ENCODE measurements at regions not wholly inside any gene's neighbourhood (a gene's known extent, or its start where the extent isn't known, plus 50 kb on each side); places are given as distances from the start of the nearest gene placed in this dataset.
"Not testable (repeated sequence)": the region's sequence is repeated elsewhere in the genome, so short reads cannot be mapped to it uniquely, and the experiment has no call there.

DNA sequence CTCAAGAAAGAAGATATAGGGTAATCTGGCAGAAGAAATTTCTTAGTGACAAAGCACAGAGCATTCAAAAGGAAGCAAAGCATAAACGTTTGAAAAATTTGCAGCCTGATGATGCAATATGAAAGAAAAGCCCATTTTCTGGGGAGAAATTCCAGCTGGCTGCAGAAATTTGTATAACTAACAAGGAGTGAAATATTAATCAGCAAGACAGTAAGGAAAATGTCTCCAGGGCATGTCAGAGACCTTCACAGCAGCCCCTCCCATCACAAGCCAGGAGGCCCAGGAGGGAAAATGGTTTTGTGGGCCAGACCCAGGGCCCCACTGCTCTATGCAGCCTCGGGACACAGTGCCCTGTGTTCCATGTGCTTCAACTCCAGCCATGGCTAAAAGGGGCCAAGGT is 359.4 kb downstream of the HINT1 start:
- H3K27ac Mint-ChIP-seq = no peak overlapping the region
- H3K4me3 Mint-ChIP-seq = no peak overlapping the region
- H3K27me3 Mint-ChIP-seq = peaks cover 3% of the 10 kb centered on the region
- intact Hi-C loops (cut with micrococcal nuclease) = no loop called here
- peaks cover 4% of the 10 kb centered on the region for H3K9me3 Mint-ChIP-seq
- H3K36me3 Mint-ChIP-seq (ENCODE audit: low read depth) = no peaks in the 10 kb centered on the region
- no peak for DNase-seq
- no peaks in the 10 kb centered on the region for H3K4me1 Mint-ChIP-seq

- no peaks in the 10 kb centered on the region for H3K36me3 Mint-ChIP-seq (ENCODE audit: low read depth)
- peaks cover 3% of the 10 kb centered on the region for H3K27me3 Mint-ChIP-seq
- no peaks in the 10 kb centered on the region for H3K4me1 Mint-ChIP-seq
- H3K9me3 Mint-ChIP-seq = peaks cover 4% of the 10 kb centered on the region
- no peak overlapping the region for H3K4me3 Mint-ChIP-seq
- intact Hi-C loops (cut with micrococcal nuclease) = no loop called here
- H3K27ac Mint-ChIP-seq = no peak overlapping the region
- no peak for DNase-seq
Measured at GRCh38 chr5:130805036-130805435, 360.0 kb downstream of the HINT1 start.

GRCh38 chr5:130801963-130802362 is 363.1 kb downstream of the HINT1 start:
- intact Hi-C loops (cut with micrococcal nuclease) = no loop called here
- Mint-ChIP-seq H3K27ac (no peak overlapping the region), H3K4me1 (no peaks in the 10 kb centered on the region), H3K9me3 (peaks cover 8% of the 10 kb centered on the region), H3K4me3 (no peak overlapping the region), H3K27me3 (peaks cover 3% of the 10 kb centered on the region), H3K36me3 (ENCODE audit: low read depth) (no peaks in the 10 kb centered on the region)
- no peak for DNase-seq

DNA sequence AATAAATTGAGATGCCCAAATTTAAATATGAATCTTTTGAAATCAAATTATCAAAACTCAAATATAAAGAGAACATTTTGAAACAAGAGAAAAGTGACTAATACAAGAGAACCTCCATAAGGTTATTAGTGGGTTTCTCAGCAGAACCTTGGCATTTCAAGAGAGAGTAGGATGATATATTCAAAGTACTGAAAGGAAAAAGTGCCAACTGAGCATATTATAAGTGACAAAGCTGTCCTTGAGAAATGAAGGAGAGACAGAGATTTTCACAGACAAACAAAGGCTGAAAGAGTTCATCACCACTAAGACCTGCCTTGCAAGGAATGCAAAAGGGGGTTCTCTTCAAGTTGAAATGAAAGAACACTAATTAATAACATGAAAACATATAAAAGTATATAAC is 366.0 kb downstream of the HINT1 start:
- Mint-ChIP-seq H3K4me3 (no peak overlapping the region), H3K27me3 (peaks cover 3% of the 10 kb centered on the region), H3K9me3 (peaks cover 8% of the 10 kb centered on the region), H3K36me3 (ENCODE audit: low read depth) (no peaks in the 10 kb centered on the region), H3K27ac (no peak overlapping the region), H3K4me1 (no peaks in the 10 kb centered on the region)
- no peak for DNase-seq
- intact Hi-C loops (cut with micrococcal nuclease) = no loop called here

GRCh38 chr5:130797303-130797702 is 367.8 kb downstream of the HINT1 start:
- Mint-ChIP-seq H3K4me1 (no peaks in the 10 kb centered on the region), H3K9me3 (peaks cover 8% of the 10 kb centered on the region), H3K4me3 (no peak overlapping the region), H3K36me3 (ENCODE audit: low read depth) (no peaks in the 10 kb centered on the region), H3K27ac (no peak overlapping the region), H3K27me3 (no peaks in the 10 kb centered on the region)
- DNase-seq = no peak
- intact Hi-C loops (cut with micrococcal nuclease) = no loop called here

DNA sequence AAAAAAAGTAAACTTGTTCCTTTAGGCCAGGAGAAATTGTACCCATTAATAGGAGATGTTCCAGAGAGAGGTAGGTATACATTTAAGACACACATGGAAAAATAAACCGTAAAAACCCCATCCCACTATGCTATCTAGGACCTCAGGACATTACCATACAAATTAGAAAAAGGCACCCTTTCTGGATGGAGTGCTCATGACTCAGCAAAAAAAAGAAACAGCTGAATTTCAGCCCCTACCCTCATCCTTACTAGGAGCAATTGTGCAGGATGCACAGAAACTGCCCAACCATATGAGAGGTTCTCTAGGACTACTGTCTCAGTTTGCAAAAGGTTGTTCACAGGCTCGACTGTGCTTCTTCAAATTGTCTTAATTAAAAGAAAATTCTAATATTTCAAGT is 368.2 kb downstream of the HINT1 start:
- H3K27me3 Mint-ChIP-seq = no peaks in the 10 kb centered on the region
- no peak overlapping the region for H3K27ac Mint-ChIP-seq
- no peak for DNase-seq
- H3K4me1 Mint-ChIP-seq = no peaks in the 10 kb centered on the region
- intact Hi-C loops (cut with micrococcal nuclease) = no loop called here
- no peak overlapping the region for H3K4me3 Mint-ChIP-seq
- H3K36me3 Mint-ChIP-seq (ENCODE audit: low read depth) = no peaks in the 10 kb centered on the region
- H3K9me3 Mint-ChIP-seq = peaks cover 8% of the 10 kb centered on the region

DNA sequence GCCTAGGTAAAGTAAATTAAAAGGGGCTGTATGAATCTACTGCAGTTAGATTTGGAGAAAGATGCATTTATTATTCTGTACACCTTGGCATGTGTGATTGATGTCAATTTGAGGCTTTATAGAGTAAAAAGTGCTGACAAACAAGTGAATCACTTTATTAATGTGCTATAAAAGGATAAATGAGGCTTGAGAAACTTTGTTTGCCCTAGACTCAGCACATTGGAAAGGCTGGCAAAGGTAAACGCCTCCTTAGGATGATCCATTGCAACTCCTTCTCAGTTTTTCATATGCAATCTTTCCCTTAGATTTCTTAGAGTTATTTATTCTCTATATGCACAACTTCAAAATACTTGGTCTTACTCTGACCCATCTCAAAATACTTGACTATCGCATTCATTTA is 369.0 kb downstream of the HINT1 start:
- no peaks in the 10 kb centered on the region for H3K27me3 Mint-ChIP-seq
- intact Hi-C loops (cut with micrococcal nuclease) = no loop called here
- no peaks in the 10 kb centered on the region for H3K4me1 Mint-ChIP-seq
- peaks cover 4% of the 10 kb centered on the region for H3K9me3 Mint-ChIP-seq
- H3K4me3 Mint-ChIP-seq = no peak overlapping the region
- no peak for DNase-seq
- H3K36me3 Mint-ChIP-seq (ENCODE audit: low read depth) = no peaks in the 10 kb centered on the region
- no peak overlapping the region for H3K27ac Mint-ChIP-seq

DNA sequence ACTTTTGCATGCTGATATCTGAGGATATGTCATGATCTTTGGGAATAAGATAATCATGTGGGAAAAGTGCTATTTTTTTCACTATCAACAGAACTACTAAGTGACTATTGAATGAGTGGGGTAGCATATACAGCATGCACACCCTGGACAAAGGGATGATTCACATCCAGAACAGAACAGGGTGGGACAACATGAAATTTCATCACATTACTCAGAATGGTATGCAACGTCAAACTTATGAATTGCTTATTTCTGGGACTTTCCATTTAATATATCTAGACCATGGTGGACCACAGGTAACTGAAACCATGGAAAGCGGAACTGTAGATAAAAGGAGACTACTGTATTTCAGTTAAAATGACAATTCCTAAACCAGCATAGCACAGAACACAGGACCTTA is 370.0 kb downstream of the HINT1 start:
- Mint-ChIP-seq H3K27ac (no peak overlapping the region), H3K4me3 (no peak overlapping the region), H3K4me1 (no peaks in the 10 kb centered on the region), H3K36me3 (ENCODE audit: low read depth) (no peaks in the 10 kb centered on the region), H3K9me3 (peaks cover 4% of the 10 kb centered on the region), H3K27me3 (no peaks in the 10 kb centered on the region)
- no peak for DNase-seq
- intact Hi-C loops (cut with micrococcal nuclease) = no loop called here

DNA sequence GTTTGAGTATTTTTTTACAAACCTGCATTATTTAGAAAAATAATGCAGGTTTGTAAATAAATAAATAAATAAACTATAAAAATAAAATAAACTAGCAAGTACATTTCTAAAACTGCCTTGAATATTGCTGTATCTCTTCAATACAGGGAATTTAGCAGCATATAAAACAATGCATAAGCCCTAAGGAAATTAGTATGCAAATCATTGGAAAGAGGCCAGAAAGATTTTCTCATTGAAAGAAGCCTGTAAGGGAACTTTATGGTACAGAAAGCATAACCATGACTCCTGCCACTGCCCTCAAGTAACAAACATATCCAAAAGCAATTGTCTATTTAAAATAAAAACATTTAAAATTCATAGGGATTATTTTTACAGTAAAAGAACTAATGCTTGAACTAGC is 387.3 kb downstream of the HINT1 start:
- Mint-ChIP-seq H3K36me3 (ENCODE audit: low read depth) (no peaks in the 10 kb centered on the region), H3K27ac (no peak overlapping the region), H3K4me3 (no peak overlapping the region), H3K9me3 (no peaks in the 10 kb centered on the region), H3K4me1 (no peaks in the 10 kb centered on the region), H3K27me3 (no peaks in the 10 kb centered on the region)
- intact Hi-C loops (cut with micrococcal nuclease) = no loop called here
- DNase-seq = no peak

DNA sequence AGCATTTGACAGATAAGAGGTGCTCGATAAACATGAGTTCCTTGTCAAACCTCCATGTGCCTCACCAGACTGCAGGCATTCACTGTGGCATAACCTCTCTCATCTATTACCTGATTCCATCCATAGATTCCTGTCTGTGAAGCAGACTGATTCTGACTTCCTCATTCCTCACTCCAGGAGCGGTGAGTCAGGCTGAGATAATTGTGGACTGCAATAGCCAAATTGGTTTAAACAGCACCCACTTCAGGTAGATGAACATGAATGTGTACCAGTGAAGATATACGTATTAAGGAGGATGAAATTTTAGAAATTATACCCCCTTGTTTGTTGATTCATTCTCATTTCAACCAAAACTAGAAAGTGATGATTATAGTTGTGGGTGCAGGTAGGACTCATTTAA is 391.2 kb downstream of the HINT1 start:
- Mint-ChIP-seq H3K9me3 (no peaks in the 10 kb centered on the region), H3K36me3 (ENCODE audit: low read depth) (no peaks in the 10 kb centered on the region), H3K4me1 (no peaks in the 10 kb centered on the region), H3K27ac (no peak overlapping the region), H3K4me3 (no peak overlapping the region), H3K27me3 (no peaks in the 10 kb centered on the region)
- intact Hi-C loops (cut with micrococcal nuclease) = no loop called here
- DNase-seq = no peak

DNA sequence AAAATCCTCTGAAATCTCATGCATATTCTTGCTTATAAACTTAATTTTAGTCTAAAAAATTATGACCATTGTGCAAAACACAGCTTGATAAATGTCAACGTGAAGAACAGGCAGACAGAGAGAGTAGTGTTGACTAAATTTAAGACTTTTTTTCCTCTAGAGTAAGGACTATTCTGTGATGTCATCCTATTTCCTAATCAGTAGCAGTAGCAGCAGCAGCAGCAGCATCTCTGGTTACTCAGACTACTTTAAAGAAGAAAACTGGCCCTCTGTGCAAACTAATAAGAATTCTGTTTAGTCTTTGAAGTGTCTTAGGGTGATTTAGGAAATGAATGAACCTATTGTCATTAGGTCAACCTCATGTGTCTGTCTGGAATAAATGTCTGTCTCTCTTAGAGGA is 403.0 kb downstream of the HINT1 start:
- no peaks in the 10 kb centered on the region for H3K36me3 Mint-ChIP-seq (ENCODE audit: low read depth)
- H3K9me3 Mint-ChIP-seq = no peaks in the 10 kb centered on the region
- H3K27me3 Mint-ChIP-seq = peaks cover 1% of the 10 kb centered on the region
- no peak for DNase-seq
- H3K4me1 Mint-ChIP-seq = no peaks in the 10 kb centered on the region
- H3K4me3 Mint-ChIP-seq = no peak overlapping the region
- no peak overlapping the region for H3K27ac Mint-ChIP-seq
- intact Hi-C loops (cut with micrococcal nuclease) = no loop called here

DNA sequence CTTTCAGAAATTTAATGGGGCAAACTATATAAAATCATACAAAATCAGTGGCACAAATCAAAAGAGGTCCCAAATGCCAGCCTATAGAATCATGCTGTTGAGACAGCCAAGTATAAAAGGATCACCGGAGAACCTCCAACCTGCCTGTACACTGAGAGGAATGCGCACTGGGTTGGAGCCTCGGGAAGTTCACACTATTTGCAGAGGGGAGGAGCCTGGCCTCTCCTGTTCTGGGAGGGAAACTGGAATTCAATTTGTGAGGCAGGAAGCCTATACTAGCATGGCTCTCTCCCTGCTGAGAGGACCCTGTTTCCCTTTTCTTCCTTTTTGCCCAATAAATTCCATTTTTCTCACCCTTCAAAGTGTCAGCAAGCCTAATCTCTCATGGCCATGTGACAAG is 406.0 kb downstream of the HINT1 start:
- Mint-ChIP-seq H3K9me3 (no peaks in the 10 kb centered on the region), H3K27ac (no peak overlapping the region), H3K27me3 (peaks cover 1% of the 10 kb centered on the region), H3K4me3 (no peak overlapping the region), H3K4me1 (no peaks in the 10 kb centered on the region), H3K36me3 (ENCODE audit: low read depth) (no peaks in the 10 kb centered on the region)
- intact Hi-C loops (cut with micrococcal nuclease) = no loop called here
- DNase-seq = no peak

GRCh38 chr5:130747556-130747955 is 417.5 kb downstream of the HINT1 start:
- intact Hi-C loops (cut with micrococcal nuclease) = no loop called here
- DNase-seq = no peak
- no peaks in the 10 kb centered on the region for H3K36me3 Mint-ChIP-seq (ENCODE audit: low read depth)
- no peaks in the 10 kb centered on the region for H3K4me1 Mint-ChIP-seq
- H3K9me3 Mint-ChIP-seq = no peaks in the 10 kb centered on the region
- no peak overlapping the region for H3K27ac Mint-ChIP-seq
- H3K27me3 Mint-ChIP-seq = no peaks in the 10 kb centered on the region
- no peak overlapping the region for H3K4me3 Mint-ChIP-seq

DNA sequence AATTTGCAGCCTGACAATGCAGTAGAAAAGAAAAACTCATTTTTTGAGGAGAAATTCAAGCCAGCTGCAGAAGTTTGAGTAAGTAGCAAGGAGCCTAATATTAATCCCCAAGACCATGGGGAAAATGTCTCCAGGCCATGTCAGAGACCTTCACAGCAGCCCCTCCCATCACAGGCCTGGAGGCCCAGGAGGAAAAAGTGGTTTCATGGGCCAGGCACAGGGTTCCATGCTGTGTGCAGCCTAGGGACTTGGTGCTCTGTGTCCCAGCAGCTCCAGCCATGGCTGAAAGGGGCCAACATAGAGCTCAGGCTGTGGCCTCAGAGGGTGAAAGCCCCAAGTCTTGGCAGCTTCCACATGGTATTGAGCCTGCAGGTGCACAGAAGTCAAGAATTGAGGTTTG is 418.4 kb downstream of the HINT1 start:
- H3K9me3 Mint-ChIP-seq; H3K27ac Mint-ChIP-seq; H3K27me3 Mint-ChIP-seq; H3K36me3 Mint-ChIP-seq (ENCODE audit: low read depth); intact Hi-C loops (cut with micrococcal nuclease); H3K4me3 Mint-ChIP-seq; H3K4me1 Mint-ChIP-seq; DNase-seq: not testable (repeated sequence)

DNA sequence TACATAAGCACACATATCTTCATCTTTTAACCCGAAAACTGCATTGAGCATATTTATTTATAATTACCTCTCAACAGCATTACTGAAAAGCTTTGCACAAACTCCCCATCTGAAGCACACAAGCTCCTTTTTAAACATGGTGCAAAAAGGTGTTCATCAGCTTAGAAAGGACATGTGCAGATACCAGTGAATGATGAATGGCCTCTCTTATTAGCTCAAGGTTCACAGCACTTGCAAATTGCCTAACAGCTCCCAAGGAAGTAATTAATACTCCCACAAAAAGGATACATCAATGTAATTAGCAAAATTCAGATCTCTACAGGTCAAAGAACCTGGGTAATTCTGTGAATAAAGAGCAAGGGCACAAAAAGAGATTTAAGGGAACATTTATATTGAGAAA is 422.0 kb downstream of the HINT1 start:
- DNase-seq = no peak
- H3K4me3 Mint-ChIP-seq = no peak overlapping the region
- no peak overlapping the region for H3K27ac Mint-ChIP-seq
- H3K27me3 Mint-ChIP-seq = no peaks in the 10 kb centered on the region
- H3K36me3 Mint-ChIP-seq (ENCODE audit: low read depth) = no peaks in the 10 kb centered on the region
- H3K4me1 Mint-ChIP-seq = no peaks in the 10 kb centered on the region
- no peaks in the 10 kb centered on the region for H3K9me3 Mint-ChIP-seq
- intact Hi-C loops (cut with micrococcal nuclease) = no loop called here

Data from activated CD4-positive, alpha-beta T cell treated with anti-CD3 and anti-CD28 coated beads, Interleukin-2, amount 10 ng/mL, durations not matched to agents 24 days and 14 days (primary cell).